ENCODE measurements at regions not wholly inside any gene's neighbourhood (a gene's known extent, or its start where the extent isn't known, plus 50 kb on each side); places are given as distances from the start of the nearest gene placed in this dataset.

DNA sequence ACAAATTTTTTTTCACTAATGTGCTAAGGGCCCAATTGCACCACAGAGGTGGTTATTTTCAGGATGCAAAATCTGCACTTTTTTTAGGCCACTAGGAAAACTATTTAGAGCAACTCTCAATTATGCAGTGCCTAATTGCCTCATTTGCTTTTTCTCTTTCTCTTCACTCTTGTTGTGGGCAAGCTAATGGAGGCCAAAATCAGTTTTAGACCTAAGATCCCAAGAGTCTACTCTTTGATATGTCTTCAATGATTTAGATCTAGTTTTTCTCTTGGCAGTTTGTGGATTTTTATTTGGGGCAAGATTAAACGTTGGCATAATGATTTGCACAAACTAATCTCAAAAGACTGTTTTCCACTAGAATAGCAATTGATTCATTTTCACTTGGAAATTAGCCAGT is 1996.9 kb downstream of the LRRC4C start:
- H3K36me3 ChIP-seq = no peaks in the 10 kb centered on the region
- no peak overlapping the region for H3K4me3 ChIP-seq
- H3K27me3 ChIP-seq (replicated peaks) = no peaks in the 10 kb centered on the region
- H3K9me3 ChIP-seq (replicated peaks) = peaks cover 3% of the 10 kb centered on the region; the same call in 1 of the 2 replicates
- H3K27ac ChIP-seq = no peak overlapping the region
- no peak for DNase-seq (ENCODE audit: low read depth in 1 of 2, low spot score in 2 of 2)
- no peaks in the 10 kb centered on the region for H3K4me1 ChIP-seq (replicated peaks)

- no peaks in the 10 kb centered on the region for H3K36me3 ChIP-seq
- peaks cover 3% of the 10 kb centered on the region; the same call in 1 of the 2 replicates for H3K9me3 ChIP-seq (replicated peaks)
- H3K27me3 ChIP-seq (replicated peaks) = no peaks in the 10 kb centered on the region
- no peak overlapping the region for H3K4me3 ChIP-seq
- H3K4me1 ChIP-seq (replicated peaks) = no peaks in the 10 kb centered on the region
- H3K27ac ChIP-seq = no peak overlapping the region
- DNase-seq (ENCODE audit: low read depth in 1 of 2, low spot score in 2 of 2) = no peak
These were observed 1998.4 kb downstream of the LRRC4C start for GRCh38 chr11:39461066-39461465.

- Histone ChIP-seq H3K4me3 (no peak overlapping the region), H3K27ac (no peak overlapping the region), H3K36me3 (no peaks in the 10 kb centered on the region), H3K9me3 (replicated peaks) (peaks cover 3% of the 10 kb centered on the region; the same call in 1 of the 2 replicates), H3K27me3 (replicated peaks) (no peaks in the 10 kb centered on the region), H3K4me1 (replicated peaks) (no peaks in the 10 kb centered on the region)
- DNase-seq (ENCODE audit: low read depth in 1 of 2, low spot score in 2 of 2) = no peak
These were observed 1999.8 kb downstream of the LRRC4C start for GRCh38 chr11:39459606-39460005.

GRCh38 chr11:39458481-39458880 is 2001.0 kb downstream of the LRRC4C start:
- H3K4me3 ChIP-seq = no peak overlapping the region
- no peaks in the 10 kb centered on the region for H3K36me3 ChIP-seq
- H3K4me1 ChIP-seq (replicated peaks) = no peaks in the 10 kb centered on the region
- DNase-seq (ENCODE audit: low read depth in 1 of 2, low spot score in 2 of 2) = no peak
- no peak overlapping the region for H3K27ac ChIP-seq
- H3K27me3 ChIP-seq (replicated peaks) = no peaks in the 10 kb centered on the region
- peaks cover 3% of the 10 kb centered on the region; the same call in 1 of the 2 replicates for H3K9me3 ChIP-seq (replicated peaks)

DNA sequence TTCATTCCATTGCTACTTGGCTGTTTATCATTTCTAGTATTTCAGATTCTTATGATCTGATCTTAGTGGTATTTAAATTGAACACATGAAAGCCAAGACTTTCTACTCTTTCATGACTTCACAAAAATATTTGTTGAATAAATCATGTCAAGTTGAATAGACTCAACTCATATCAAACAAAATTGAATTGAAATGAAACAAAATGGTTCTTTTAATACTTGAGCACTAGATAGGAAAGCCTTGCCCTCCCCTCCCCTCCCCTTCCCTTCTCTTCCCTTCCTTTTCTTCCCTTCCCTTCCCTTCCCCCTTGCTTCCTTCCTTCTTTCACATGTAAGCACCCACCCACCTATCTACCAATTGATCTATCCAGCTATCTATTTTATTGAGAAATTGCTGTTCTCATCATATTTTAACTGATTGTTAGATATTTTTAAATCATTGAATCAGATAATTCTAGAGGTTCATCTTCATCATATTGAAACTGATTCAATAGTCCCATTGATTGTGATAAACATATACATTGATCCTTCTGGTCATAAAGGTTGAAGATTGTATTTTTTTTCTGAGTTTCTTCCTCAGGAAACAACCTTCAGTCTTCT is 2015.9 kb downstream of the LRRC4C start:
- H3K4me3 ChIP-seq = no peak overlapping the region
- no peaks in the 10 kb centered on the region for H3K4me1 ChIP-seq (replicated peaks)
- H3K9me3 ChIP-seq (replicated peaks) = no peaks in the 10 kb centered on the region; the same call in 1 of the 2 replicates
- DNase-seq (ENCODE audit: low read depth in 1 of 2, low spot score in 2 of 2) = no peak
- no peaks in the 10 kb centered on the region for H3K36me3 ChIP-seq
- no peaks in the 10 kb centered on the region for H3K27me3 ChIP-seq (replicated peaks)
- no peak overlapping the region for H3K27ac ChIP-seq

DNA sequence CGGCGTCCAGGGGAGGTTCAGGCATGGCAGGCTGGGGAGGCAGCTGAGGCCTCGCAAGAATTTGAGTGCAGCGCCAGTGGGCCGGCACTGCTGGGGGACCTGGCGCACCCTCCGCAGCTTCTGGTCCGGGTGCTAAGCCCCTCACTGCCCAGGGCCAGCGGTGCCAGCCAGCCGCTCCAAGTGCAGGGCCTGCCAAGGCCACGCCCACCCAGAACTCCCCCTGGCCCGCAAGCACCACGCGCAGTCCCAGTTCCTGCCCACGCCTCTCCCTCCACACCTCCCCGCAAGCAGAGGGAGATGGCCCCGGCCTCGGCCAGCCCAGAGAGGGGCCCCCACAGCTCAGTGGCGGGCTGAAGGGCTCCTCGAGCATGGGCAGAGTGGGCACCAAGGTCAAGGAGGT is 2017.3 kb downstream of the LRRC4C start:
- no peaks in the 10 kb centered on the region for H3K9me3 ChIP-seq (replicated peaks)

GRCh38 chr11:39435641-39436040 is 2023.8 kb downstream of the LRRC4C start:
- H3K4me1 ChIP-seq (replicated peaks) = no peaks in the 10 kb centered on the region
- H3K27ac ChIP-seq = no peak overlapping the region
- no peaks in the 10 kb centered on the region for H3K27me3 ChIP-seq (replicated peaks)
- no peaks in the 10 kb centered on the region for H3K9me3 ChIP-seq (replicated peaks)
- H3K4me3 ChIP-seq = no peak overlapping the region
- H3K36me3 ChIP-seq = no peaks in the 10 kb centered on the region
- DNase-seq (ENCODE audit: low read depth in 1 of 2, low spot score in 2 of 2) = no peak

More for the DNA sequence above, 2017.3 kb downstream of the LRRC4C start:
- H3K4me1 ChIP-seq (replicated peaks) = no peaks in the 10 kb centered on the region
- no peak overlapping the region for H3K27ac ChIP-seq
- DNase-seq (ENCODE audit: low read depth in 1 of 2, low spot score in 2 of 2) = no peak
- no peaks in the 10 kb centered on the region for H3K27me3 ChIP-seq (replicated peaks)
- no peaks in the 10 kb centered on the region for H3K36me3 ChIP-seq
- no peak overlapping the region for H3K4me3 ChIP-seq

DNA sequence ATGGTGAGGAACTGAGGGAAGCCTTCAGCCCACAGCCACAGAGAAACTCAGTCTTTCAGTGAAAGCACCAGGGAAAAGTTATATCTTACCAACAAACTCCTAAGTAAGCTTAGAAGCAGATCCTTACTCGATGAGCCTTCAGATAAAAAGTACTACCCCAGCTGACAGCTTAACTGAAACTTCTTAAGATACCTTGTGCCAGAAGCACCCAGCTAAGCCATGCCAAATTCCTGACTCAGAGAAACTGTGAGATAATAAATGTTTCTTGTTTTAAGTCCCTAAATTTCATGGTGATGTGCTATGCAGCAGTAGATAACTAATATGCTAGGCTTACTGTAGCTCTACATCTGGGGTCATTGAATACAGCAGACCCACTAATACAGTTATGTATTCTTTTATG is 2025.0 kb downstream of the LRRC4C start:
- H3K36me3 ChIP-seq = no peaks in the 10 kb centered on the region
- no peak overlapping the region for H3K4me3 ChIP-seq
- no peak for DNase-seq (ENCODE audit: low read depth in 1 of 2, low spot score in 2 of 2)
- H3K27me3 ChIP-seq (replicated peaks) = no peaks in the 10 kb centered on the region
- no peaks in the 10 kb centered on the region for H3K4me1 ChIP-seq (replicated peaks)
- H3K9me3 ChIP-seq (replicated peaks) = no peaks in the 10 kb centered on the region
- no peak overlapping the region for H3K27ac ChIP-seq

DNA sequence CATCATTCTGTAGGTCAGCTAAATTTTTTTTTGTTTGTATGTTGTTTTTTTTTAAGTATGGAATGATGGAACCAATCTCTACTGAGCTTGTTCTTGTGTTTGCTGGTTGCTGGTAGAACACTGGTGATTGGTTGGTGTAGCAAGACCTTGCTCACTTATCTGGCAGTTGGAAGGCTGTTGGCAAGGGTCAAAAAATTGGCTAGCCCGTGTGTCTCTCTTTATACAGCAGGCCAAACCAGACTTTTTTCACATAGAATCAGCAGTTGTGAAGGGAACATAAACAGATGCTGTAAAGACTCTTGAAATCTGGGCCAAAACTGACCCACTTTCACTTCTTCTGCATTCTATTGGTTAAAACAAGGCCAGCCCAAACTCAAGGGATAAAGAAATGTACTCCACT is 2026.5 kb downstream of the LRRC4C start:
- H3K27me3 ChIP-seq (replicated peaks) = no peaks in the 10 kb centered on the region
- no peaks in the 10 kb centered on the region for H3K36me3 ChIP-seq
- no peak overlapping the region for H3K4me3 ChIP-seq
- no peak overlapping the region for H3K27ac ChIP-seq
- H3K9me3 ChIP-seq (replicated peaks) = no peaks in the 10 kb centered on the region
- no peak for DNase-seq (ENCODE audit: low read depth in 1 of 2, low spot score in 2 of 2)
- H3K4me1 ChIP-seq (replicated peaks) = no peaks in the 10 kb centered on the region

DNA sequence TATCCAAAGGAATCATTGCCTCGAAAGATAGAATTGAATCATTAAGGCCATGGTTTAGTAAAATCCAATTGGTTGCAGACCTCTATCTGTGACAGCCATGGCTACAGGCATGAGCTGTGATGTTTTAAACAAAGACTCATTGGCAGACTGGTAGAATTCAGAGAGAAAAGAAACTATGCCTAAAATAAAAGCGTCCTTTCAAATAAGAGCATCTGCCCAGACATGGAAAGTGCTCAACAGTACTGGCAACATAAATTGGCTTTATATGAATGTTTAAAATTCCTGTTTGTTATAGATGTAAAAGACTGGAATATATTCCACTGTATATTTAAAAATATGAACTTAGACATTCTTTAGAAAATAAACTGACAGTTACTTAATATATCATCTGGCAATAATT is 2034.2 kb downstream of the LRRC4C start:
- H3K4me3 ChIP-seq = no peak overlapping the region

GRCh38 chr11:39412117-39412516 is 2047.3 kb downstream of the LRRC4C start:
- no peaks in the 10 kb centered on the region for H3K27me3 ChIP-seq (replicated peaks)
- H3K27ac ChIP-seq = no peak overlapping the region
- no peak for DNase-seq (ENCODE audit: low read depth in 1 of 2, low spot score in 2 of 2)
- no peak overlapping the region for H3K4me3 ChIP-seq
- no peaks in the 10 kb centered on the region for H3K4me1 ChIP-seq (replicated peaks)
- H3K9me3 ChIP-seq (replicated peaks) = 0 out of 2 replicates have a peak, but pooled peaks cover 2% of the 10 kb centered on the region
- no peaks in the 10 kb centered on the region for H3K36me3 ChIP-seq

More for the DNA sequence above, 2034.2 kb downstream of the LRRC4C start:
- H3K4me1 ChIP-seq (replicated peaks) = no peaks in the 10 kb centered on the region
- no peak overlapping the region for H3K27ac ChIP-seq
- no peaks in the 10 kb centered on the region for H3K36me3 ChIP-seq
- H3K9me3 ChIP-seq (replicated peaks) = no peaks in the 10 kb centered on the region; the same call in 1 of the 2 replicates
- no peaks in the 10 kb centered on the region for H3K27me3 ChIP-seq (replicated peaks)
- no peak for DNase-seq (ENCODE audit: low read depth in 1 of 2, low spot score in 2 of 2)

GRCh38 chr11:39385911-39386310 is 2073.5 kb downstream of the LRRC4C start:
- no peaks in the 10 kb centered on the region for H3K9me3 ChIP-seq (replicated peaks)
- no peaks in the 10 kb centered on the region for H3K4me1 ChIP-seq (replicated peaks)
- H3K4me3 ChIP-seq = no peak overlapping the region
- H3K27me3 ChIP-seq (replicated peaks) = no peaks in the 10 kb centered on the region
- H3K27ac ChIP-seq = no peak overlapping the region
- H3K36me3 ChIP-seq = no peaks in the 10 kb centered on the region
- no peak for DNase-seq (ENCODE audit: low read depth in 1 of 2, low spot score in 2 of 2)

- H3K27me3 ChIP-seq (replicated peaks) = no peaks in the 10 kb centered on the region
- H3K27ac ChIP-seq = no peak overlapping the region
- no peaks in the 10 kb centered on the region for H3K36me3 ChIP-seq
- no peak for DNase-seq (ENCODE audit: low read depth in 1 of 2, low spot score in 2 of 2)
- no peaks in the 10 kb centered on the region for H3K9me3 ChIP-seq (replicated peaks)
- H3K4me1 ChIP-seq (replicated peaks) = no peaks in the 10 kb centered on the region
- H3K4me3 ChIP-seq = no peak overlapping the region
These were observed 2084.3 kb downstream of the LRRC4C start for GRCh38 chr11:39374963-39375698.

- Histone ChIP-seq H3K36me3 (no peaks in the 10 kb centered on the region), H3K4me3 (no peak overlapping the region), H3K27me3 (replicated peaks) (no peaks in the 10 kb centered on the region), H3K4me1 (replicated peaks) (no peaks in the 10 kb centered on the region), H3K9me3 (replicated peaks) (no peaks in the 10 kb centered on the region), H3K27ac (no peak overlapping the region)
- no peak for DNase-seq (ENCODE audit: low read depth in 1 of 2, low spot score in 2 of 2)
These were observed 2091.9 kb downstream of the LRRC4C start for GRCh38 chr11:39367534-39367933.

Measured in SJSA1 (cell line).